Inflammatory macrophage treated with lipopolysaccharide for 4 hours (primary cell): ENCODE measurements at regions not wholly inside any gene's neighbourhood (a gene's known extent, or its start where the extent isn't known, plus 50 kb on each side); places are given as distances from the start of the nearest gene placed in this dataset.

ENCODE experiments used
- DNase-seq: peaks from one replicate; pipeline ENCODE4 v3.0.0-alpha.2; 2020

DNA sequence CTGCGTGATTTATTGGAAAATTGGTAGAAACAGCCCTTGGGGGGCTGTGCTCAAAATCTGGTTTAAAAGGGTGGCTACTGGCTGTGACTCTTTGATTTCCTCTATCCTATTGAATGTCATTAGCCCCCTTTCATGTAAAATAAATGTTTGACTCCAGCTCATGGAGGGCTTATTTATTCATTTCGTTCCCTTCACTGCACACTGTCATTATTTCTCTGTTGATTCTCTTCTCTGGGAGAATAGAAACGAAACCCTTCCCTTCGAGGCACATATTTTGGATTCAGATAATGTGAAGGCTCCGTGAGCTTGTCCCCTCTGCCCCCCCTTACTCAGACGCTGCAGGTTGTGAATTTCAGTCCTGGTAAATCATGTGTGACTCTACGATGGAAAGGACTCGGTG is 203.9 kb upstream of the GPR26 start:
- no peak for DNase-seq

- peak; percentile 87 for DNase-seq
Measured at GRCh38 chr10:123462756-123463155, 203.4 kb upstream of the GPR26 start.

GRCh38 chr10:123463181-123463580 is 203.0 kb upstream of the GPR26 start:
- DNase-seq, result peak; percentile 72

DNA sequence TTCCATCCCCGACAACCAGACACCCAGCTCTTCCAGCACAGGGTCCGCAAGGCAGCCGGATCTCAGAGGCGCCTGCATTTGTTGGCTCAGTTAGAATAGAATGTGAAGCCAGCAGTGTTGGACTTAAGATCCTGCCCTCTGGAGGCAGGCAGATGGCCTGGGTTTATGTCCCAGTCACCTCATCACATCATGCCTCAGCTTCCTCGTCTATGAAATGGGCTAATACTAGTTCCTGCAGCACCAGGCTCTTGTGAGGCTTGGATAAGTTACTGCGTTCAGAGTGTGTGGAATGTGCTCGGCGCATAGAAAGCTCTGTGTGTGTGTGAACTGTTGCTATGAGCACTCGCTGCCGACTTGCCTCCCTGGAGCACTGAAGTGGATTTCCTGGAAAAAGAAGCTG is 202.5 kb upstream of the GPR26 start:
- peak; percentile 18 for DNase-seq

GRCh38 chr10:123464430-123465323 is 201.5 kb upstream of the GPR26 start:
- DNase-seq, result peak; percentile 37

- DNase-seq, result no peak
Measured at GRCh38 chr10:123470336-123470921, 195.7 kb upstream of the GPR26 start.

DNA sequence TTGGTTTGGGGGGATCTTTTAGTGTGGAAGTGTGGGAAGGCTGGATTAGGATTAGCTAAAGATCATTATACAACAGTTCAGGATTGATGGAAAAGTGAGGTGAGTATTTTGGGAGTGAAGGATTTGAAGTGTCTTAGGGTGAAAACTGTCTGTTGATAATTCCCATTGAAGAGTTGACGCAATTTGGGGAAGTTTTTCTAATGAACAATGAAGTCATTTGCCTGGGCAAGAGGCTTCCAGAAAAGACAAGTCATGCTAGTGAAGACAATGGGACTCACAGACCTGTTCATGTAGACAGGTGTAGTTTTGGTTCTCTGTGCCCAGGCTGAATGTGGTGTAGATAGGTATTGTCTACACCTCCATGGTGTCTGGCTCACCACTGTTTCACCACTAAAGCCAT is 194.3 kb upstream of the GPR26 start:
- peak; percentile 62 for DNase-seq

- DNase-seq, result no peak
Measured at GRCh38 chr10:123472606-123473005, 193.5 kb upstream of the GPR26 start.

DNA sequence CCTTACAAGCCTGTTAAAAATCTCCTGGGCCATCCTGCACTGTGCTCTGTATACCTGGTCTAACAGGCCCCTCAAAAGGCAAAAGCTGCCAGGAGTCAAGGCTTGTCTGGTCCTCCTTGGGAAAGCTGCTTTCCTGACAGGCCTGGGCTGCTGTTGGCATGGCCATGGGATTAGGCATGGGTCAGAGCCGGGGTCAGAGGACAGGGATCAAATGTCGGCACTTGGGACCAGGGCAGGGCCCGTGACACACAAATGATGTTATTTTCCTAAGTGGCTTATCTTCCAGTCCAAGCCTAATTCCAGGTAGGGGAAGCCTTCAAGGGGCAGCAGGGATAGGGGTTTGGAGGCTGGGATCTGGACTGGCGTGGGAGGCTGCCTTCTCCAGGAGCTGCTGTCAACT is 191.5 kb upstream of the GPR26 start:
- DNase-seq, result no peak

GRCh38 chr10:123475466-123475865 is 190.7 kb upstream of the GPR26 start:
- DNase-seq, result no peak

DNA sequence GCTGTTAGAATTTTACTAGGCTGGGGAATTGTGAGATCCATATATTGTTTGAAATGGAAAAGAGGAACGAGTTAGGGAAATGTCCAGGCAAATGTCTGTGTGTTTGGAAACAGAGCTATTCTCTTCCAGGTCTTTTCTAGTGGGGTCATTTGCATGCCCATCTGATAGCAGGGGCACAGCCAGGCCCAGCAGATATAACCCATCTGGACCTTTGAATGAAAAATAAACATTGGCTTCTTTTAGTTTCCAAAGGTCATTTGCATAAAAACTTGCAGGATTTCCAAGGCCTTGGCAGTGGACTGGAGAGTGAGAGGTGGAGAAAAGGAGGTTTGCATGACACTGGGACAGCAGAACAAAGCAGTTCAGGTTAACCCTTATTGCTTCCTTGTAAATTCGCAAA is 188.0 kb upstream of the GPR26 start:
- no peak for DNase-seq

DNA sequence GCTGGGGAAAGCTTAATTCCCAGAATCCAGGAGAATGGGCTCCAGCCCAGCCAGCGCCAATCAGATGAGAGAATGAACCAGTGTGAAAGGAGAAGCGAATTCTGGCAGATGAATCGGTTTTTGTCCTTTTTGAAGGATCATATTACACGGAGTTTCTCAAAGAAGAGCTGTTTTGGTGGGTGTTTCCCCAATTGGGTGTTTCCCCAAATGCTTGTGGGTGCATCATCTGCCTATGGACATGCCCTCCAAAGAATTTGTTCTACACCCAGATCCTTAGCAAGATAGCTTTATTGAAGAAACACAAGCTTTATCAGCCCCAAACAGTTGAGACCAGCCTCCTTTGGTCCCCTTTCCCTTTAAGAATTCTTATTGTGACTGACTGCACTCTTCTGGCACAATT is 186.5 kb upstream of the GPR26 start:
- peak; percentile 36 for DNase-seq

DNA sequence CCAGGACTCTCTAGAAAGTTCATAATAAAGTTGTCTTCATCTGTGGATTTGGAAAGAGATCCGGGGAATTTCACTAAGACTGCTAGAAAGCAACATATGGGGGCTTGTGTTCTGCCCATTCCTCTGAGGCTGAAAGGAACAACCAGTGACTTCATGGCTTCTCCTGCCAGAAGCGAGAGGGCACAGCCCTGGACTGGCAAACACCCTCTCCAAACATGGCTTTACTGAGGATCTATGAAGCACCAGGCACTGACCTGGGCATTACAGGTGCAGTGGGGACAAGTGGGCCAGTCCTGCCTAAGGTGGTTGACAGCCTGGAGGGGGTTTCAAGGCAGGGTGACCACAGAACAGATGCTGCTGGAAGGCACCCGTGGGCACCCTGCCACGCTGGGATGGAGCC is 185.8 kb upstream of the GPR26 start:
- no peak for DNase-seq

DNA sequence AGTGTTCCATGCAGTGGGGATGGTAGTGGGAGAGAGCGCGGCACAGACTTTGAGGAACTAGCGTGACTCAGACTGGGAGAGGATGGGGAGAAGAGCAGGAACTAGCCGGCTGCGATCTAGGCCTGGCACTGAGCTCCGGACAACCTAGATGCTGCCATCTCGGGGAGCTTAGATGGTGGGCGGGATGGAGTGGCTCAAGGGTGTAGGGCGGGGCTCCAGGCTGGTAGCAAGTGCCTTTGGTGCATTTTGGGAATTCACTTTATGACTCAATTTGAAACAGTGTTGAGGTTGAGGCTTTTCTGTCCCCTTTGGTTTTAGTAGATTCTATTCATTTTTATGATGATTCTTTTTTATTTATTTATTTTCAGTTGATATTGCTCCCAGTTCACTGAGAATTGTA is 185.3 kb upstream of the GPR26 start:
- DNase-seq, result peak; percentile 54

- no peak for DNase-seq
Measured at GRCh38 chr10:123484722-123485121, 181.4 kb upstream of the GPR26 start.

- DNase-seq, result peak; percentile 83
Measured at GRCh38 chr10:123485341-123485960, 180.7 kb upstream of the GPR26 start.

DNA sequence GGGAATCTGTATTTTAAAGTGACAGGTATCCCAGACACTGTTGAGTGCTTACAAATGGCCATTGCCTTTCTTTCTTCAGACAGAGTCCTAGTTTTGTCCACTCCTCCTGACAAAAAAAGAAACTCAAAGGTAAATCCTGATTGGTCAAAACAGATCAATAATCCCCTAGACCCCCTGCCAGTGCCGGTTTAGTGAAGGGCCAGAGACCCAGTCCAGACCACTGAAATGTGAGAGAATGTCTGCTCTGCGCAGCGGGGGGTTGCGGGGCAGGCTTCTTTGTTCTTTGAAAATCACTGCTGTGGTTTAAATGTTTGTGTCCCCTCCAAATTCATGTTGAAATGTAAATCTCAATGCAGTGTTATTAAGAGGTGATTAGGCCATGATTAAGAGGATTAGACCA is 177.7 kb upstream of the GPR26 start:
- no peak for DNase-seq

GRCh38 chr10:123491364-123491763 is 174.8 kb upstream of the GPR26 start:
- DNase-seq, result no peak

GRCh38 chr10:123492016-123492415 is 174.1 kb upstream of the GPR26 start:
- no peak for DNase-seq

DNA sequence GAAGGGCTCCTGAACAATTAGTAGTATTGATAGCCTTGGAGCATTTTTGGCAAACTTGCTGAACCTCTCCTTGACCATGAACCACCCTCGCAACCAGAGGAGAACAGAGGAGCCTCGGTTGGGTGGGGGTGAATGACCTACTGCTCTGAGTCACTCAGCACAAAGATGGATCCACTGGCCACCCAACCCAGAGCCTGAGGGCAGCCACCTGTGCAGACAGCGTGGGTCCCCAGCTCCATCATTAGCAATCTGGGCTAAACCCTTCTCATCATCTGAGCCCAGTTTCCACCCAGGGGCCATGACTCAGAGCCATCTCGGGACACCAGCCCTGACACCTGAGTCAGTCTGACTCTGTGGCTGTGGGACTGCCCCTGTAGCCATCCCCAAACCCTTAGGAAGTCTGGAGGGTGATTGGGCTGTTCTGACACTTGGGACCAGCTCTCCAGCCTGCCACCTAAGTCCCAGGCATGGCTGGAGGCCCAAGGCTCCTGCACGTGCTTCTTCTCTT is 171.8 kb upstream of the GPR26 start:
- no peak for DNase-seq

- DNase-seq, result no peak
Measured at GRCh38 chr10:123496375-123496774, 169.8 kb upstream of the GPR26 start.

- no peak for DNase-seq
Measured at GRCh38 chr10:123496996-123497660, 169.0 kb upstream of the GPR26 start.

- no peak for DNase-seq
Measured at GRCh38 chr10:123500110-123500509, 166.0 kb upstream of the GPR26 start.
